ENCODE measurements at regions not wholly inside any gene's neighbourhood (a gene's known extent, or its start where the extent isn't known, plus 50 kb on each side); places are given as distances from the start of the nearest gene placed in this dataset.

DNA sequence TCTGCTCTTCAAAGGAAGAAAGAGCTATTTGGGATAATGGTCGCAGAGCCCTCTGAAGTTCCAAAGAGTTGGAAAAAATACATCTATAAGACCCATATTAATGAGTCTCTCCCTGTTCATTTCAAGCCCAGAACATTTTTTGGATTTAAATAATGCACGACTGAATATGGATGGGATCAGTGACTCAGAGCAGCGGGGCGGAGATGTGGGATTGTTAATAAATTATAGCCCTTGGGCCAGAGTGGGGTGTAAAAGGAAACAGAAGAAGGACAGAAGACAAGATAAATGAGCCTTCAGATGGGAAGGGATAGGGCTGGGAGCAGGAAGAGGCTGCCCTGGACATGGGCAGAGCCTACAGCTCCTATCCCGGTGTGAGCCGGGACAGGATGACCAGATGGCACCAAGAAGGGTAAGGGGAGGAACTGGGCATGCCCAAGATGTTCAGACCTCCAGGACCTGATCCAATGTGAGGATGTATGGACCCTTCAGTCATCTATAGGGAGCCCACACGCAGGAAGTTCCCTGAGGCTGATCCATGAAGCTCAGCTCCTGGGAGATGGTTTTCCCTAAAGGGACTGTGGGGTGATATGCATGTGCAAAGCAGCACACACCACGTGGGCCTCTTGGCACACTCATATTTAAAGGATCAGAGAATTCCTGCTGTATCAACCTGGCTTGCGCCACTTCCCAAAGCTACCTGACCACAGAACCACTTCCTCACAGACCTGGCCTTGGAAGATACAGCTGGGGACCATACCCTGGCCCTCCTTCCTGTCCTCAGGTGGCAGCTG lies 96.1 kb upstream of the PLXNA4 start:
- DNase-seq (ENCODE audit: low read depth, low spot score): no peak

DNA sequence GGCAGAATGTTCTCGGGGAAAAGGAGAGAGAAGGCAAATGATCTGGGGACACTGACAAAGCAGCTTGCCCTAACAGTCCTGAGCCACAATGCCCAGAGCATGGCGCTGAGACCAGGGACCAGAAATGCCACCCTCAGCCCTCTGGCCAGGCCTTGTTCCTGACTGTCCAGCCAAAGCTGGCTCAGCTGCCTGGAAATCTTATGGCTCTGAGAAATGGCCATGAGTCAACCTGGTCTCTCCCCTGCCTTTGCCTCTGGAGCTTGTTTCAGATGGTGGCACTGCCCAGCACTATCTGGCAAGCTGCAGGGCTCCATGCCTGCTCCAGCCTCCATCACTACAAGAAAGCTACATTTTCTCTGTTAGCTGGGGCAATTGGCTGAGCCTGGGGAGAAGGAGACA lies 90.5 kb upstream of the PLXNA4 start:
- DNase-seq (ENCODE audit: low read depth, low spot score): no peak

DNA sequence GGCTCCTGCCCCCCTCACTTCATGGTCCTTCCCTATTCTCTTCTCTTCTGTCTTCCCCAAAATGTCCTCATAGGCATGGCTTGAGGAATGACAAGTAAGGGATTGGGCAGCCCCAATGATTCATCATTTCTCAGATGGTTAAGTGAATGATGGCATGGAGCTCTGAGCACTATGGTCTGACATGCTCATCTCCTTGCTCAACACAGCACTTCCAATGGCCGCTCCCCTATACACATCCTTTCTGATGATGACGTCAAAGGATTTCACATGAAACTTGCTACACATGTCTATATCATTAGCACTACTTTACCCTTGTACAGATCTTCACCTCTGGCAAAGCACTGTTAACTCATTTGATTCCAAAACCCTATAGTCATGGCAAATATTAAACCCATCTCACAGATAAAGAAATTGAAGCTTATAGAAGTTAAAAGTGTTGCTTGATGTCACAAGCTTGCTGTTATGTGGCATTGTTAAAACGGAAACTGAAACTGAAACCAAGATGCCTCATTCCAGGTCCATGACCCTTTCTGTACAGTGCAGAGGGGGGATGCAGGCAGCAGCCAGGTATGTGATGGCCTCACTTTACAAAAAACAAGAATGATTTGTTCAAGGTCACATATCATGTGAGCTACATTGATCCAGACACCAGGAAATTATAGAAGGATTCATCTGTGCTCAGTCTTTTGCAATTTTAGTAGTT lies 90.0 kb upstream of the PLXNA4 start:
- no peak for DNase-seq (ENCODE audit: low read depth, low spot score)

DNA sequence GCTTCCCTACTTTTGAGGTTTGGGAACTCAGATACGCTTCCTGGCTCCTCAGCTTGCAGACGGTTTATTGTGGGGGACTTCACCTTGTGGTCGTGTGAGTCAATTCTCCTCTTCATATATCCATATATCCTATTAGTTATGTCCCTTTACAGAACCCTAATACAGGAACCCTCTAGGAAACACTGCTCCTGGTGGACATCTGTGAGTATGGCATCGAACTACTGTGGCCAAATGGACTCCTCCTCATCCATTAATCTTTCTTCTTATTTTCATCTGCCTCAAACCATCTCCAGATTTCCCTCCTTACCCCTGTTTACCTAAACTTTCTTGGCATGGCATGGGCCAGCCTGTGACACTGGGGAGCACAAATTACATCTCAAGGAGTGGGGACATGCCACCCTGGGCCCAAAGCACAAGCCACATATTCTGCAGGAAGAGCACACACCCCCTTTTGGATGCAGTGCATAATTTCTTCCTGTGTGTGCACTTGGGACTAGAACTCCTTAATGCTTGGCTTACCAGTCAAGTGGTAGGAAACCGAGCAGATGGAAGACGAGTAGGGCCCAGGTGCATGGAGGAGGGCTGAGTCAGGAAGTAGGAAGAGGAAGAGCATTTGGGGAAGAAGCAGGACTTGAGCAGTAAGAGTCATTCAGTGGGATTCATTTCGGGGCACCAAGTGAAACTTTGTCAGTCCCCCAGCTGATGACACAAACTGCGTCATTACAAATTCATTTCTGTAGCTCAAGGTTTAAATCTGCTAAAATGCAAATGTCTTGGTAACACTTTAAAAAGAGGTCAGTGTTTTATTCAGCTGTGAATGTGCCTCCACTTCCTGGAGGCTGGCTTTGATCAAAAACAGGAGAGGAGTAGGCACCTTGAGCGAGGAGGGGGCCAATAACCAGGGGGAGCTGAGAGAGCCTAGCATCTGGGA lies 80.8 kb upstream of the PLXNA4 start:
- DNase-seq (ENCODE audit: low read depth, low spot score): no peak

DNA sequence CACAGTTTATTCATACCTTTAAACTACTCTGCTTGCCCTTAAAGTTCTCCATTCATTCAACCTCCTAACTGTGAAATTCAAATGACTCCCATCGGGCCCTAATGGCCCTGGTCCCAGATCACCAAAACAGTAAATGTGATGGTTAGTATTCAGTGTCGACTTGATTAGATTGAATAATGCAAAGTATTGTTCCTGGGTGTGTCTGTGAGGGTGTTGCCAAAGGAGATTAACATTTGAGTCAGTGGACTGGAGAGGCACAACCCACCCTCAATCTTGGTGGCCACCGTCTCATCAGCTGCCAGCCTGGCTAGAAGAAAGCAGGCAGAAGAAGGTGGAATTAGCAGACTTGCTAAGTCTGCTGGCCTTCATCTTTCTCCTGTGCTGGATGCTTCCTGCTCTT lies 80.1 kb upstream of the PLXNA4 start:
- DNase-seq (ENCODE audit: low read depth, low spot score): no peak

DNA sequence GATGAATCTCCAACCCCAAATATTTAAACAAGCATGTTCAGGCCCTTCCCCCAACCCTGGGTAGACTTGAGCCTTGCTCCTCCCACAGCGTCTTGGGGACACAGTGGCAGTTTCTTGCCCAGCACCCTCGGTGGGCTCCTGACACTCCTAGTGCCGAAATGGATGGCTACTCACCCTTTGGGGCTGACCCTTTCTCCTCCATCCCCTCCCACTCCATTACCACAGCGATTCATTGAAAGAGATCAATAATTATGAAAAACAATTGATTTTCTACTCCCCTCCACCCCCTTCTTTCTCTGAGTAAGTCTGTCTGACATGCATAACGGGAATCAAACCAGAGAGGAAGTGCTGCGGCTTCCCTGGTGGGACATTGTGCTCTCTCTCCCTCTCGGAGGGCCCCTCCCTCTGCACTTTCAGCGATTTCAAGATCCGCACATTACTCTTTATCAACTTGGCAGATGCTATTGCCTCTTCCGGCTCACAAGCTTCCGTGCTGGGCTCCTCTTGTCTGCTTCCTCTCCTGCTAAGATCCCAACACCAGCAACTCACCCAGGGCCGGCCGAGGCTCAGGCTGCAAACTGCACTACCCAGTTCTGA lies 79.0 kb upstream of the PLXNA4 start:
- no peak for DNase-seq (ENCODE audit: low read depth, low spot score)

DNA sequence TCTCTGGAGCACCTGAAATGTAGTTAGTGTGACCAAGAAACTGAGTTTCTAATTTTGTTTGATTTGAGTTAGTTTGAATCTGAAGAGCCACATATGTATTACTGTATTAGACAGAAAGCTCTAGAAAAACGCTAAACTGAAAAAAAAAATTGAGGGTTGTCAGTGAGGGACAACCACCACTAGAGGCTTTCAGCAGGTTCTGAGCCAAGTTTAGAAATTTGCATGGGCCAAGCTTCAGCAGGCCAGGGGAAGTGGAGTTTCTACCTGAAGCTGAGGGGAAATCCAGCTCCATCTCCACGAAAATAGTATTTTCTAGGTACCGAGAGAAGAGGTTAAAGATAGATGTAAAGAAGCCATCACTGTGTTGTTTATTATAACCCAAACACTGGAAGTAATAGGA lies 77.9 kb upstream of the PLXNA4 start:
- no peak for DNase-seq (ENCODE audit: low read depth, low spot score)

DNA sequence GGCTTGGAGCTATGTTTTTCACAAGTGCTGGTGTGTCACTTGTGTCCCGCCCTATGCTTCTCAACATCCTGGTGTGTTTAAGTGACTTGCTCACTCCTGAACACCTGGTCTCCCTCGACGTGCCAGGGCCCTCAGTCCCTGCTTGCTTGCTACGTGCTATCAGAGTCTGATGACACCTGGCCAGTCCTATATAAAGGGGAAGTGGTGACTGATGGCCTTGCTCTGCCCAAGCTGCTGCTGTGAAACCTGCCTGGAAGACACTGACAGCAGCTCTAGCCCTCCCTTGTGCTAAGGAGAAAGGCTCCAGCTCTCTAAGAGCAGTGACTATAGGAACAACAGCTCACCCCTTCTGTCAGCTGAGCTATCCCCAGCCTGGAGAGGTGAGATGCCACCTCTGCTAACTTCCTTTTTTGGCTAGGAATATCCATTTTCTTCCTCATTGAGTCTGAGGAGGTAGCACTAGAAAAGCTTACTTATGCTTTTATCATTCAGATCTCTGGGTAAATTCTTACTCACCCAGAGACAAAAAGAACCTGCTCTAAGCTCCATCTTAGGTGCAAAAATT lies 77.2 kb upstream of the PLXNA4 start:
- no peak for DNase-seq (ENCODE audit: low read depth, low spot score)

DNA sequence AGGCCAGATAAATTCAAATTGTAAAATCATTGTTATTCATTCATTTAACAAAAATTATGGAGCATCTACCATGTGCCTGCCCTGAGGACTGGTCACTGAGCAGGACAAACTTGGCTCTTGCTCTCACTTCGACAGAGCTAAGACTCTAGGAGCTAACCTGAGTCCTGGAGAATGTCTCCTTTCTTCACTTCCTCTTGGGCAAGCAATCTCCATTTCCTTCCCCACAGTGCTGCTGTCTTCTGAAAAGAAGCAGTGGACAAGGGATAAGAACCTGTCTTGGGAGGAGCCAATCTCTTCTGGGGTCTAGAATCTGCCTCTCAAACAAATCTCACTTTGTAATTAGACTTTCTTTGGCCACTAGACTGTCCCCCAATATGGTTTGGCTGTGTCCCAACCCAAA lies 76.2 kb upstream of the PLXNA4 start:
- no peak for DNase-seq (ENCODE audit: low read depth, low spot score)

DNA sequence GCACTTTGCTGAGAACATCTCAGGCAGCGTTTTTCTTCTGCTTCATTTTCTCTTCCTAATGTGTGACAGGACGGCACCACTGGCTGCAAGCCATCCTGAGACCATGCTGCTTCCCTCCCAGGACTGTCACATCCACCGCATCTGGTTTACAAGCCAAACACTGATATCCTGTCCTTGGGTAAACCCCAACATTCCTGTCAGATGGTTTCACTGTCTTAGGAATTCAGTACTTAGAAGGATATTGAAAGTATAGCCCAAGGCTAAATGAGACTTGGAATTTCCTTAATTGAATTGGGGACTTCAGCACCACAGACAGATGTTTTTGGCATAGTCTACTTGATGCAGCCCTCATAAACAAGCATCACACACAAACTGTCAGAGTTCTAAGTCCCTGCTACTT lies 74.2 kb upstream of the PLXNA4 start:
- DNase-seq (ENCODE audit: low read depth, low spot score): no peak

DNA sequence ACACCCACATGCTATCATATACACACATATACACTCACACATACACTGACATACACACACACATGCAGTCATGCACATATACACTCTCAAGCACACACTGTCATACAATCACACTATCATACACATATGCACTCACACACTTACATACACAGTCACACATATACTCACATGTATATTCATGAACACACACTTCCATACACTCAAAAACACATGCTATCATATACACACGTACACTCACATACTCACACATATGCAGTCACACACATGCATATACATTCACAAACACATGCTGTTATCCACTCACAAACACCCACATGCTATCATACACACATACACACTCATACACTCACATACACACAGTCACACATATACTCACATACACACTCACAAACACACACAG lies 71.0 kb upstream of the PLXNA4 start:
- no peak for DNase-seq (ENCODE audit: low read depth, low spot score)

DNA sequence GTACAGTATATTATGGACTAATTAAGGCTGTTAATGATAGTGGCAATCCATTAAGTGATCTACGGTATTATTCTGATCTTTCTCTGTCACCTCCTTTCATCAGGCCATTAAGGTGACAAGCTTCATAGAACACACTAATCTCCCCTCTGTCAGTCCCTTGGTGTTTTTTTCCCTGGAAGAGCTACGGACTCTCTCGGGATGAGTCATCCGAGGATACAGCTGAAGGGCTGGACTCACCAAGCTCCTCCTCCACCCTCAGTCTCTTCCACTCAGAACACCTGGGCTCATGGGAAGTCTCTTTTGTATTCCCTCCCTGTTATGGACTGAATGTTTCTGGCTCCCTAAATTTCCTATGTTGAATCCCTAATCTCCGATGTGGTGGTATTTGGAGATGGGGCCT lies 69.8 kb upstream of the PLXNA4 start:
- no peak for DNase-seq (ENCODE audit: low read depth, low spot score)

DNA sequence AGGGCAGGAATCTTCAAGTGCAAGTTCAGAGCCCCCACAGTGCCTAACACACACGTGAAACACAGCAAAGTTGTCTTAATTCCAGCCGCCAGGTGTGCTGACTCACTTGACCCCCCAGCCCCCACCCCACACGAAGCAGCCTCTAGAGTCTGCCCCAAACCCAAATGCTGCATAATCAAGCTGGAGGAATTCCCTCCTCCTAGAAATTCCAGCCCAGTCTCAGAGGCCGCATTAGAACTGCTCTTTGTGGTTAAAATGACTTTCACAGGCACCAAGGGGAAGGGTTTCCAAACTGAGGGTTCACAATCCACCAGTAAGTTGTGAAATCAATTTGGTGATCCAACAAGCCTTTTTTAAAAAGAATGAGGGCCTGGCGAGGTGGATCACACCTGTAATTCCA lies 67.0 kb upstream of the PLXNA4 start:
- no peak for DNase-seq (ENCODE audit: low read depth, low spot score)

DNA sequence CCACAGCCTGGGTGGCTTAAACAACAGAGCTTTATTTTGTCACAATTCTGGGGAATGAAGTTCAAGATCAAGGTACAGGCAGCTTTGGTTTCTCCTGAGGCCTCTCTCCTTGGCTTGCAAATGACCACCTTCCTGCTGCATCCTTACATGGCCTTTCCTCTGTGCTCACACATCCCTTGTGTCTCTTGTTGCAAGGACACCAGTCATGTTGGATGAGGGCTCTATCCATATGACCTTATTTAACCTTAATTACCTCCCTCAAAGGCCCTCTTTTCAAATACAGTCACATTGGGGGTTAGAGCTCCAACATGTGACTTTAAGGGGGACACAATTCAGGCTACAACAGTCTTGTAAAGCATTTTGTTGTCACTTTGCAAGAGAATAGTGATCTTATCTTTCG lies 65.0 kb upstream of the PLXNA4 start:
- DNase-seq (ENCODE audit: low read depth, low spot score): no peak

DNA sequence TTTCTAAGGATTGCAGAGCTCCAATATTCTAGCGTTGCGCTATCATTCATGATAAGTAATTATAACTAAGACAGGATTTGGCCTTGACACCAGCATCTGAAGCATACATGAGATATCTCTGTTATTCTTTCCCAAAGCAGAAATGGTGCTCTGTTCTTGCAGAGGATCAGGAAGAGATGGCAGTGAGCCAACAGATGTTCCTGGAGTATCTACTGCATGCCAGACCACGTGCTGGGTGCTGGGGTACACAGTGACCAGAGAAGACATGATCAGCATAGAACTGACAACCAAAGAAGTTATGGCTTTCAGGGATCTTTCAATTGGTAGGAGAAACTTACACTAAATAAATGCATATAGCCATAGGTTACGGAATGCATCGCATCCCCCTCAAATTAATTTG lies 63.7 kb upstream of the PLXNA4 start:
- no peak for DNase-seq (ENCODE audit: low read depth, low spot score)

DNA sequence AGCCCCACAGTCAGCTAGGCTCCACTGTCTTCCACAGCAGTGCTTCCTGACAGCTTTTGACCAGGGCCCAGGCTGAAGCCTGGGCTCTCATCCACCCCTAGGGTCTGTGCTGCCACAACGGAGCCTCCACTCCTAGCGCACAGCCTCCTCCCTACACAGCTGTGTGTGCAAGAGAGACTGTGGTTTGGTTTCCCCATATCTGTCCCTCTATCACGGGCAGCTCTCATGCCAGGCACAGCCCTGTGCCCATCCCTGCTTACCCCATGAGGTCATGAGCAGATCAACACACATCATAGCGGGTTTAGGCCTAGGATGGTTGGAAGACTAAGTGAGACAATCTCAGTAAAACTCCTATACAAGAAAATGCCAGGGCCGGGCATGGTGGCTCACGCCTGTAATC lies 61.7 kb upstream of the PLXNA4 start:
- DNase-seq (ENCODE audit: low read depth, low spot score): no peak

DNA sequence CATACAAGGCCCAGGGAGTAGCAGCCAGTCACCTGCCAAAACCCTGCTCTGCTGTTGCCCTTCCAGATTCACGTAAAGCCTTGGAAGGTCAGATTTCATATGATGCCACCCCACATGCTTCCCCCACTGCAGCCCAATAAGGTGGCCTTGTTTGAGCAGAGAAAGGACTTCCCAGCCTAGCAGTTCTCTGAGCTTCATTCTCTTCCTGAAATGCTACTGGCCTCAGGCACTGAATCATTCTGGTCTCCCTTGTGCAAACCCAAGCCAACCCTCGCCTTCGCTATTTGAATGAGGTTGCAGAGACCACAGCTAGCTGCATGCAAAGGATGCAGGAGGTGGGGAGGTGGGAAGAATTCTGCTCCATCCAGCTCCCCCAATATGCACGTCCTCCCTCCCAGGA lies 60.3 kb upstream of the PLXNA4 start:
- no peak for DNase-seq (ENCODE audit: low read depth, low spot score)

DNA sequence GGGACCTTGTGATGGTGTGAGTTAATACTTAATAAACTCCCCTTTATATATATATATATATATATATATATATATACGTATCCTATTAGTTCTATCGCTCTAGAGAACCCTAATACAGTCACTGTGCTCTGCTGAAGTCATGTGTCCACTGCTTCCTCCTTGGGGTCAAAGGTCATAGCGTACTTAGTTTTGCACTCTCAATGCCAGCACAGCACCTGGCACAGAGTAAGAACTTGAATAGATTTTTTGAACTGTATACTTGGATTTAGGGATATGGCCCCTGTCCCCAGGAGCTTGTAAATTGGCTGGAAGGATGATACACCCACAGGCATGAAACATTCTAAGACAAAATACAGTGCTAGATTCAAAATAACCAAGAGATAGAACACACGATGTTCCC lies 58.9 kb upstream of the PLXNA4 start:
- DNase-seq (ENCODE audit: low read depth, low spot score): no peak

DNA sequence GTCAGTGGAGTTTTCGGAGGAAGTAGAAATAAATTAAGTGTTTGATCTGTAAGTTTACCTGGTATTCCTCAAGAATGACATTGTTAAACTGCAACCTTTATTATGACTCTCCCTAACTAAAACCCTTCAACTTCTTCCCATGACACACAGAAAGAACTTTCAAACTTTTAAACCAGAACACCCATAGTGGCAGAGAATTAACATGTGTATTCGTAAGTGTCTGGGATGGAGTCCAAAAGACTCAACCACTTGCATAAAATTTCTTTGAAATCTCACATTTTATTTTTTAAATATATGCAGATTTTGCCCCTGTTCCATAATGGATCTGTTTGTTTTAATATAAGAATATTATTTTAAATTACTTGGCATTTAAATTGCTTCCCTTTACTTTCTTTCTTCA lies 54.6 kb upstream of the PLXNA4 start:
- DNase-seq (ENCODE audit: low read depth, low spot score): no peak
